Dedifferentiated amniotic fluid mesenchymal stem cell (primary cell): ENCODE measurements at regions not wholly inside any gene's neighbourhood (a gene's known extent, or its start where the extent isn't known, plus 50 kb on each side); places are given as distances from the start of the nearest gene placed in this dataset.
"Not testable (repeated sequence)": the region's sequence is repeated elsewhere in the genome, so short reads cannot be mapped to it uniquely, and the experiment has no call there.

Source experiments
- DNase-seq: peaks from one replicate; pipeline ENCODE4 v3.0.0-alpha.2; 2016; ENCODE audit errors: extremely low spot score

DNA sequence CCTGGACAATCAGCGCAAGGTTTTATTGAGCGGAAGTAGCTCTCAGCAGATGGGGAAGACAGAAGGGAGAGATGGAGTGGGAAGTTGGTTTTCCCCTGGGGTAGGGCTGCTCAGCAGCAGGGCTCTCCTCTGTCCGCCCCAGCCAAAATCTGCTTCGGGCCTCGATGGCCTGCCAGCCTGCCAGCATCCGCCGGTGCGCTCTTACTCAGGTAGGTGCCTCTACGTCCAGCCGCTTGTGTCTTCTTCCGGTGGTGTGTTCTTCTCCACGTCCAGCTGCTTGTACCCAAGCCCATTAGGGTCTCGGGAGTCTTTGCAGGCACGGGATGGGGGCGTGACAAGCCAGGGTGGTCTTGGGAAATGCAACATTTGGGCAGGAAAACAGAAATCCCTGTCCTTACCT, 1340.0 kb upstream of the MAP3K7 start:
- no peak for DNase-seq

DNA sequence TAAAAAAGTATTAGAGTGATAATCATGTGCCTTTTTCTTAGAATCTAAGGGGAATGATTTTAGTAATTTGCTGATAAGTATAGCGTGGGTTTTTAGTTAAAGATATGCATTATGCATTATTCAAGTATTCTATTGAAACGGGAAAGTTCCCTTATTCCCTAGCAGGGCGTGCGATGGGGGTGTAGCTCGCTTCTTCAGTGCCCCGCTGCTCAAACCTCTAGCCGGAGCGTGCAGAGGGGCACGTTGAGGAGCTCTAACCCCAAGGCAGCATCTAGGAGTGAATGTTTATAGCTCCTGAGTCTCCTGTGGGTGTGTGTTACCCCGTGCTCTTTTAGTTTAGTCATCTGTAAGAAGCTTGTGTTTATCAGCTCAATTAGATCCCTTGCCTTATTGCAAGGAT, 1339.5 kb upstream of the MAP3K7 start:
- no peak for DNase-seq

DNA sequence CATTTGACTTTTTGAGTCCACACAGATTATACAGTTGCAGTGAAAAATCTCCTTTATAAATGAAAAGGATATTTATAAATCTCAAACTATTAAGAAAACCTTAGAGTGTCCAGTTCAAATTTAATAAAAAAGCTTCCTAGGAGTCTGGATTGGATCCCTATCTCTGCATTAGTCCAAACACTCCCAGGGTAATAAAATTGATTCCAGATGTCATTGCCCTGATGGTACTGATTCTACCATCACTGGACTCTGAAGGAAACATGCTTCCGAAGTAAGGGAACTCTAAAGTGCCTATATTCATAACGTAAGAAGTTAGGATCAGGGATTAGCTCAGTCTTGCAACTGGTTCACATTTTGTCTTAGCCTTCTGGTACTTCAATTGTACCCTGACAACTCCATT, 1325.1 kb upstream of the MAP3K7 start:
- DNase-seq, result no peak

GRCh38 chr6:91904586-91905164, 1317.8 kb upstream of the MAP3K7 start:
- DNase-seq, result no peak

DNA sequence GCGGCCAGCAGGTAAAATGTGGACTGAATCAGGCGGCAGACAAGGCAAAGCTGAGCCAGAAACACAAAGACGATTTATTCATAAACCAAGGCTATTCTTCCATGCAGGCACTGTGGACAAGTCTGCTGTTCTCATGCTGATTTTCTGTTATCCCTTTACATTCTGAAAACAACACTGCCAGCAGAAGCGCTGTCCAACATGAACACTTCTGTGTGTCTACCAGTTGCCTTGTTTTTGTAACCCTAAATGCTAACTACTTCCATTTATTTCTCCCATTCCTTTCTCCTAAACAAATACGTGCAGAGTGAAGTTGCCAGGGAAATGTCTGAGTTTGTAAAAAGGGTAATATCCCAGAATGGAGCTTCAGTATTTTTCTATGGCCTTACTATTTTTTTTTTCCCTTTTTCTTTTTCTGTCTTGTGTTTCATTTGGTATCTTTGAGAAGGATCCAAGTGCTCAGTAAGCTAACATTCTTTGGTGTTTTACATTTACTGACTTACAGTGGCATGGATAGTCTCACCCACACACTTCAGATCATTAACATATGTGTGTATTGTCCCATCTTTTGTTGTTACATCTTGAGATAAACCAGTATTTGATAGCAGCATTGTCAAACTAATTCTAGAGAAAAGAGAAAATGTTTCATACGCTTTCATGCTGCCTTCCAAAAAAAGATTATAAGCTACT, 1308.9 kb upstream of the MAP3K7 start:
- DNase-seq, result no peak

DNA sequence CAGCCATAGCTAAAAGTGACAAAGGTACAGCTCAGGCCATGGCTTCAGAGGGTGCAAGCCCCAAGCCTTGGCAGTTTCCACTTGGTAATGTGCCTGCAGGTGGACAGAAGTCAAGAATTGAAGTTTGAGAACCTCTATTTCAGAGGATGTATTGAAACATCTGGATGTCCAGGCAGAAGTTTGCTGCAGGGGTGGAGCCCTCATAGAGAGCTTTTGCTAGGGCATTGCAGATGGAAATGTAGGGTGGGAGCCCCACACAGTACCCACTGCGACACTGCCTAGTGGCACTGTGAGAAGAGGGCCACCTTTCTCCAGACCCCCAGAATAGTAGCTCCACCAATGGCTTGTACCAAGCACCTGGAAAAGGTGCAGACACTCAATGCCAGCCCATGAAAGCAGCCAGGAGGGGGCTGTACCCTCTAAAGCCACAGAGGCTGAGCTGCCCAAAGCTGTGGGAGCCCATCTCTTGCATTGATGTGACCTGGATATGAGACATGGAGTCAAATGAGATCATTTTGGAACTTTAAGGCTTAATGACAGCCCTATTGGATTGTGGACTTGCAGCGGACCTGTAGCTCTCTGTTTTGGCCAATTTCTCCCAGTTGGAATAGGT, 1299.4 kb upstream of the MAP3K7 start:
- no peak for DNase-seq

- DNase-seq, result not testable (repeated sequence)
These were observed 1294.9 kb upstream of the MAP3K7 start for GRCh38 chr6:91881791-91882190.

GRCh38 chr6:91879386-91879995, 1292.6 kb upstream of the MAP3K7 start:
- no peak for DNase-seq

- no peak for DNase-seq
These were observed 1291.1 kb upstream of the MAP3K7 start for GRCh38 chr6:91877994-91878393.

- DNase-seq, result no peak
These were observed 1288.1 kb upstream of the MAP3K7 start for GRCh38 chr6:91874971-91875370.

DNA sequence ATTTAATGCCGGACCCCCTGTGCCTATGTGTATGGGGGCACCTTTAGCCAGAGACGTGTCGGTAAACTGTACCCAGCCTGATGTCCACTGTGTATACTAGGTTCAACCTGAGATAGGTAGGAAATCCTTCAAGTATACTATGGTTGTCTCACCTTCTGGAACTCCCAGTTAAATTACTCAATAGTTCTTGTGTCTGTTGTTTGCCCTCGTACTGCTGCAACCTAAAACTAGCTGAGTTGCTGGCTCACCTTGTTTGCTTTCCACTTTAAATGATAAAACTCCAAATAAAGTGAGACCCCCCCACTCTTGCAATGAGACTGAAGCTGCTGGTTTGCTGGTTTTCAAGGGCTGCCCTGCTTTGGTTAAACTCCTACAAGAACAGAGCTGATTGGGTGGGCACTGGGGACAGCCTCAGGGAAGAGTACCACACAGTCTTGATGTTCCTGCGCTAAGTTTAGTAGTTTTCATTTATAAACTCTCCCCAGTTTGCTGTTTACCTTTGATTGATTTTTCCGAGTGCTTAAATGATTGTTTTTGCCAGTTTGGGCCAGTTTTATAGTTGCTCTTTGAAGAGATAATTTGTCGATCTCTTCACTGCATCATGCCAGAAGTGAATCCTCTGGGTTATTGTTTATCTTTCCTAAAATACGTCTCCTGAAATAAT, 1281.8 kb upstream of the MAP3K7 start:
- no peak for DNase-seq

DNA sequence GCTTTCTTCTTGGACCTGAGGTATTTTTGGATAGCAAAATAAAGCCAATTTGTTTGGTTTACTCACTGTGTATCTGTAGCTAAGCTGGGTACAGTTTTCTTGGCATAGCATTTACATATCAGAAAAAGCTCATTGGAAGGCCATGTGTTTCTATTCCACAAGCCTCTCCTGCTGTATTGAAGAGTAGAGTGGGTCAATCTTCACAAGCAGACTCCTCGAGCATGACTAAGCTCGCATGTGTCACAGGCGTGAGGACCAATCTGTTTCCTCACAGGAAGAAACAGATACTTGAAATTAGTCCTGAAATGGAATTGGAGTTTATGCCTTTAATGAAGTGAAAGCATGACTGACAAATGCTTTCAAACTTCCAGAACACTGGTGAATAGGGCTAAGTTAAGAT, 1279.0 kb upstream of the MAP3K7 start:
- no peak for DNase-seq

DNA sequence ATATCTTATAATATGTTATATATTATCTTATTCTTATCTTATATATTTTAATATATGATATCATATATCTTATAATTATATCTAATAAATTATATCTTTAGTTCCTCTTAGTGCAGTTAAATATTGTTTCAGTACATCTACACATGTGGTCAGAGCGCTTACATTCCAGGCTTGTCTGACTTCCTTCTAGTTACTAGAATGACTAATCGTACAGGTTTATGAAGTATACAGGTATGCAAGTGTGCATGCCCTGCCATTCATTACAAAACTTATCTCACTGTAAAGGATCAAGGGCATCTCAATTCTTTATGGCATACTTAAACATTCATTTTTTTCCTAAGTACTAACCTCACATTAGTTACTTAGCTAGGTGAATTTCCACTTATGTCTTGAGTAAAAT, 1278.0 kb upstream of the MAP3K7 start:
- DNase-seq, result no peak

GRCh38 chr6:91860541-91861335, 1273.9 kb upstream of the MAP3K7 start:
- no peak for DNase-seq

GRCh38 chr6:91852252-91852651, 1265.4 kb upstream of the MAP3K7 start:
- DNase-seq, result no peak

GRCh38 chr6:91834813-91835212, 1247.9 kb upstream of the MAP3K7 start:
- DNase-seq, result no peak

DNA sequence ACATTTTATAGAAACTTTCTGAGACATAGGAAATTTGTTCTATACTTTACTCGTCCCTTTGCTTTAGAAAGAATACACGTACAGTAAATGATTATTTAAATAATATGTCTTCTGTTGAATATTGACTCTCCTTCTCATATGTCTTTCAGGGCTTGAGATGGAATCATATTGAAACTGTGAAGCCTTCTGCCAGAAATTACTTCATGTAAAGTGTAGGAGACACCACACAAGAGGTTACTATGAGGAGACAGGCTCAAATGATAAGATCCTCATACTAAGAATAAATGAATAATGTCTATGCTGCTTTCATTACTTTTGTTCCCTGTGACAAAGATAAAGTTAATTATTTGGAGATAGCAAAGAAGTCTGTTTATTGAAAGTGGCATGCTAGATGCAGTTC, 1240.3 kb upstream of the MAP3K7 start:
- DNase-seq, result no peak

DNA sequence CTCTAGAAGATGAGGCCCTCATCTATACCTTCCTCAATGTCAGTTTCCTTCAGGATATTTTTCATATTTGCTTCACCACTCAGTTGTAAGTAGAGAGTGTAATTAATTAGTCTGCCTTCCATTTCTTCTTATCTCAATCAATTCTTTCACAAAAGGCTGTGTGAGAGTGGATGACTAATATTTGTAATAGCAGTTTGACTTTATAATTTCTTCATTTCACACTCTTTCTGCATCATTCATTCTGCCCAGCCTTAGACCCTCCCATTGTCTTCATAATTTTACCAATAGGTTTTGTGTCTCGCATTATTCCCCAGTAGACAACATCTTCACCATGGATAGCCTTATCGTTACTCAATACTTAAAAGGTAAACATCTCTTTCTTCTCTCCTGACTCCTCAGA, 1239.3 kb upstream of the MAP3K7 start:
- DNase-seq, result no peak

DNA sequence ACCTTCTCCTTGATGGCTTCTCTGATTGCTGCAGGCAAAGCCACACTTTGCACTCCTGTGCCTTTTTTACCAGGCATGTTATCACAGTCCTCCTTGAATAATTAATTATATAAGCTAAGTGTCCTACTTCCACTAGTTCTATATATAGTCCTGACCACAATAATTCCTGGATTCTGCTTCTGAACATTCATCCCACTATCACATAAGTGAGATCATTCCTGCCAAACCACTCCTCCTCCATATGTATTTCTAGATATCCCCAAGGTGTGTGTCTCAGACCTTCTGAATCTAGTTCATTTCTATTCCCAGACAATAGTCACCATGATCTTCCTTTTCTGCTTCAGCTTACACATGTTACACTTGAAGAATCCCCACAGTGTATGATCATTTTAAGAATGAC, 1237.5 kb upstream of the MAP3K7 start:
- DNase-seq, result no peak

GRCh38 chr6:91822581-91822980, 1235.7 kb upstream of the MAP3K7 start:
- no peak for DNase-seq

DNA sequence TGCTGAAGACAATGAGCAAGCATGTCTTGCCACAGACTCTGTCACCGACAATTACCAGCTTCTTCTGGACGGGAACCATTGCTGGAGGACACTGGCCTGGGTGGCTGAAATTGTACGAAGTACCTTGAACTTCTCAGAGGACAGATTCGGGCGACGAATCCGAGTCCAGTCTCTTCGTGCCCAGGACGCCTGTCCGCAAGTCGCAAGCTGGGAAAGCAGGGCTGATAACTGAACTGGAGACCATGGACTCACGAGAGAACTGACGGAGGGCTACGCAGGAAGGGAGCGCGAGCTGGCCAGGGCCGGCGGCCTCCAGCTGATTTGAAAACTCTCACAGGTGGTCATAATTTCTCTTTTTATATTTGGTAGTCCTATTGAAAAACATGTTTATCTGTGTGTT, 1229.5 kb upstream of the MAP3K7 start:
- DNase-seq, result no peak

DNA sequence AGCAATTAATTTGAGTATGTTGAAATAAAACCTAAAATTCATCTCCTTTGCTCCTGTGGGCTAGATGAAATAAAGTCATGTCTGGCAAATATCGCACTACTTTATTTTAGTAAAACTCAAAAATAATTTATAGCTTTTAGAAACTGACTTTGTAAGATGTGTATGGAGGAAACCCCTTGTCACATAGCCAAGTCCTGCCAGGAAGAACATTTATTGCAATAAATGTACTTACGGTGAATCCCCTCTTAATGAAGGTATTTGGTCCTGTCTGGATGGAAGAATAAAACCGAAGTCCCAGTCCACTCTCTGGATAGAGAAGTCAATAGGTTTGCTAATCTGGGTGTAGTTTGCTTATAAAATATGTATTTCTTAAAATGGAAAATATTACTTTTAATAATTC, 1226.8 kb upstream of the MAP3K7 start:
- DNase-seq, result no peak
